Neural cell (in vitro differentiated cells): ENCODE measurements at regions not wholly inside any gene's neighbourhood (a gene's known extent, or its start where the extent isn't known, plus 50 kb on each side); places are given as distances from the start of the nearest gene placed in this dataset.

Experiments used
- H2AFZ ChIP-seq: fragments of 200-600, 300-800 bp; sonication (generic), shearing (Covaris generic); 2 replicates; pipeline ENCODE4 v1.6.0; 2014; ENCODE audit warnings: low read depth, mild to moderate bottlenecking, antibody characterized with exemption, low read length, moderate library complexity
- H3F3A ChIP-seq: fragments of 200-600 bp; shearing (Covaris generic); 2 replicates; pipeline ENCODE4 v1.6.1; 2016; ENCODE audit warnings: mild to moderate bottlenecking, moderate library complexity, mixed read lengths, antibody characterized with exemption, low read length; ENCODE audit not compliant: insufficient read depth, poor library complexity, severe bottlenecking
- H3K27ac ChIP-seq: fragments of 200-600, 300-800 bp; sonication (generic), shearing (Covaris generic); 2 replicates; pipeline ENCODE4 v1.5.1; 2014; ENCODE audit warnings: mild to moderate bottlenecking, low read length, moderate library complexity
- H3K27me3 ChIP-seq: fragments of 300-800, 200-600 bp; sonication (generic), shearing (Covaris generic); 2 replicates; pipeline ENCODE4 v1.6.0; 2014; ENCODE audit warnings: mild to moderate bottlenecking, low read depth, low read length, moderate library complexity; ENCODE audit not compliant: insufficient read depth
- H3K36me3 ChIP-seq: fragments of 300-800, 200-600 bp; sonication (generic), shearing (Covaris generic); 2 replicates; pipeline ENCODE4 v1.5.1; 2014; ENCODE audit warnings: mild to moderate bottlenecking, antibody characterized with exemption, low read length, moderate library complexity; ENCODE audit not compliant: insufficient read depth
- H3K4me2 ChIP-seq: fragments of 300-800, 200-600 bp; sonication (generic), shearing (Covaris generic); 2 replicates; pipeline ENCODE4 v1.6.0; 2014; ENCODE audit warnings: mild to moderate bottlenecking, low read length
- H3K4me3 ChIP-seq: fragments of 300-800, 200-600 bp; sonication (generic), shearing (Covaris generic); 2 replicates; pipeline ENCODE4 v1.5.1; 2014; ENCODE audit warnings: mild to moderate bottlenecking, low read length, moderate library complexity
- H3K79me2 ChIP-seq: fragments of 200-600 bp; shearing (Covaris generic); replicated peaks from 2 replicates; pipeline ENCODE4 v1.6.0; 2014; ENCODE audit warnings: mild to moderate bottlenecking, low read length, moderate library complexity; ENCODE audit not compliant: insufficient read depth
- H3K9ac ChIP-seq: fragments of 300-800, 200-600 bp; sonication (generic), shearing (Covaris generic); 2 replicates; pipeline ENCODE4 v1.6.1; 2016; ENCODE audit warnings: mild to moderate bottlenecking, low read length, mixed read lengths
- H3K9me2 ChIP-seq: fragments of 200-600 bp; shearing (Covaris generic); 2 replicates; pipeline ENCODE4 v1.6.1; 2016; ENCODE audit warnings: mild to moderate bottlenecking, low read length, mixed read lengths; ENCODE audit not compliant: insufficient read depth
- H3K9me3 ChIP-seq: fragments of 200-600, 300-800 bp; sonication (generic), shearing (Covaris generic); 2 replicates; pipeline ENCODE4 v1.6.1; 2016; ENCODE audit warnings: mild to moderate bottlenecking, mixed run types, low read length, moderate library complexity, mixed read lengths
- H4K20me1 ChIP-seq: fragments of 200-600 bp; shearing (Covaris generic); 2 replicates; pipeline ENCODE4 v1.6.1; 2016; ENCODE audit warnings: mild to moderate bottlenecking, mixed run types; ENCODE audit not compliant: insufficient read depth
- EP300 ChIP-seq: fragments of 450-650 bp; conservative IDR thresholded peaks from 2 replicates; pipeline ENCODE4 v1.6.1; 2014; ENCODE audit warnings: antibody characterized with exemption, mild to moderate bottlenecking, moderate library complexity; ENCODE audit not compliant: poor library complexity, severe bottlenecking
- EZH2 ChIP-seq: fragments of 200-600, 300-800 bp; shearing (Covaris generic), sonication (generic); IDR thresholded peaks from 2 replicates; pipeline ENCODE4 v1.6.1; 2014; ENCODE audit warnings: antibody characterized with exemption, low read length, borderline replicate concordance, mild to moderate bottlenecking; ENCODE audit not compliant: insufficient read depth, poor library complexity, severe bottlenecking
- MXI1 ChIP-seq: fragments of 450-650 bp; conservative IDR thresholded peaks from 2 replicates; pipeline ENCODE4 v1.6.1; 2014; ENCODE audit warnings: antibody characterized with exemption, mild to moderate bottlenecking; ENCODE audit not compliant: poor library complexity, severe bottlenecking
- POLR2AphosphoS5 ChIP-seq: IDR thresholded peaks from 2 replicates; pipeline ENCODE4 v1.6.1; 2012
- RAD21 ChIP-seq: fragments of 450-650 bp; conservative IDR thresholded peaks from 2 replicates; pipeline ENCODE4 v1.6.1; 2014; ENCODE audit warnings: antibody characterized with exemption, mild to moderate bottlenecking, moderate library complexity
- SMC3 ChIP-seq: fragments of 450-650 bp; conservative IDR thresholded peaks from 2 replicates; pipeline ENCODE4 v1.6.1; 2014; ENCODE audit warnings: antibody characterized with exemption, mild to moderate bottlenecking, moderate library complexity; ENCODE audit not compliant: poor library complexity
- TAF1 ChIP-seq: IDR thresholded peaks from 2 replicates; pipeline ENCODE4 v1.6.1; 2012; ENCODE audit warnings: low read depth
- TF ChIP-seq, protein P1 (sequence below): IDR thresholded peaks from 2 replicates; pipeline ENCODE4 v1.6.1; 2012; ENCODE audit warnings: borderline replicate concordance
- TF ChIP-seq, protein P2 (sequence below): fragments of 450-650 bp; IDR thresholded peaks from 2 replicates; pipeline ENCODE4 v1.5.1; 2014; ENCODE audit warnings: antibody characterized with exemption, mild to moderate bottlenecking, moderate library complexity; ENCODE audit not compliant: poor library complexity, severe bottlenecking

GRCh38 chr10:57663401-57663800 lies 604.3 kb downstream of the IPMK start:
- TF ChIP-seq, protein P1, sequence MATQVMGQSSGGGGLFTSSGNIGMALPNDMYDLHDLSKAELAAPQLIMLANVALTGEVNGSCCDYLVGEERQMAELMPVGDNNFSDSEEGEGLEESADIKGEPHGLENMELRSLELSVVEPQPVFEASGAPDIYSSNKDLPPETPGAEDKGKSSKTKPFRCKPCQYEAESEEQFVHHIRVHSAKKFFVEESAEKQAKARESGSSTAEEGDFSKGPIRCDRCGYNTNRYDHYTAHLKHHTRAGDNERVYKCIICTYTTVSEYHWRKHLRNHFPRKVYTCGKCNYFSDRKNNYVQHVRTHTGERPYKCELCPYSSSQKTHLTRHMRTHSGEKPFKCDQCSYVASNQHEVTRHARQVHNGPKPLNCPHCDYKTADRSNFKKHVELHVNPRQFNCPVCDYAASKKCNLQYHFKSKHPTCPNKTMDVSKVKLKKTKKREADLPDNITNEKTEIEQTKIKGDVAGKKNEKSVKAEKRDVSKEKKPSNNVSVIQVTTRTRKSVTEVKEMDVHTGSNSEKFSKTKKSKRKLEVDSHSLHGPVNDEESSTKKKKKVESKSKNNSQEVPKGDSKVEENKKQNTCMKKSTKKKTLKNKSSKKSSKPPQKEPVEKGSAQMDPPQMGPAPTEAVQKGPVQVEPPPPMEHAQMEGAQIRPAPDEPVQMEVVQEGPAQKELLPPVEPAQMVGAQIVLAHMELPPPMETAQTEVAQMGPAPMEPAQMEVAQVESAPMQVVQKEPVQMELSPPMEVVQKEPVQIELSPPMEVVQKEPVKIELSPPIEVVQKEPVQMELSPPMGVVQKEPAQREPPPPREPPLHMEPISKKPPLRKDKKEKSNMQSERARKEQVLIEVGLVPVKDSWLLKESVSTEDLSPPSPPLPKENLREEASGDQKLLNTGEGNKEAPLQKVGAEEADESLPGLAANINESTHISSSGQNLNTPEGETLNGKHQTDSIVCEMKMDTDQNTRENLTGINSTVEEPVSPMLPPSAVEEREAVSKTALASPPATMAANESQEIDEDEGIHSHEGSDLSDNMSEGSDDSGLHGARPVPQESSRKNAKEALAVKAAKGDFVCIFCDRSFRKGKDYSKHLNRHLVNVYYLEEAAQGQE = no peak
- TF ChIP-seq RAD21 = no peak
- no peak for TF ChIP-seq SMC3
- TF ChIP-seq, protein P2, sequence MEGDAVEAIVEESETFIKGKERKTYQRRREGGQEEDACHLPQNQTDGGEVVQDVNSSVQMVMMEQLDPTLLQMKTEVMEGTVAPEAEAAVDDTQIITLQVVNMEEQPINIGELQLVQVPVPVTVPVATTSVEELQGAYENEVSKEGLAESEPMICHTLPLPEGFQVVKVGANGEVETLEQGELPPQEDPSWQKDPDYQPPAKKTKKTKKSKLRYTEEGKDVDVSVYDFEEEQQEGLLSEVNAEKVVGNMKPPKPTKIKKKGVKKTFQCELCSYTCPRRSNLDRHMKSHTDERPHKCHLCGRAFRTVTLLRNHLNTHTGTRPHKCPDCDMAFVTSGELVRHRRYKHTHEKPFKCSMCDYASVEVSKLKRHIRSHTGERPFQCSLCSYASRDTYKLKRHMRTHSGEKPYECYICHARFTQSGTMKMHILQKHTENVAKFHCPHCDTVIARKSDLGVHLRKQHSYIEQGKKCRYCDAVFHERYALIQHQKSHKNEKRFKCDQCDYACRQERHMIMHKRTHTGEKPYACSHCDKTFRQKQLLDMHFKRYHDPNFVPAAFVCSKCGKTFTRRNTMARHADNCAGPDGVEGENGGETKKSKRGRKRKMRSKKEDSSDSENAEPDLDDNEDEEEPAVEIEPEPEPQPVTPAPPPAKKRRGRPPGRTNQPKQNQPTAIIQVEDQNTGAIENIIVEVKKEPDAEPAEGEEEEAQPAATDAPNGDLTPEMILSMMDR = no peak
- no peak for TF ChIP-seq TAF1
- no peak for TF ChIP-seq EP300
- no peak for TF ChIP-seq MXI1
- TF ChIP-seq POLR2AphosphoS5 = no peak
- no peak for TF ChIP-seq EZH2
- no peak overlapping the region for H2AFZ ChIP-seq

DNA sequence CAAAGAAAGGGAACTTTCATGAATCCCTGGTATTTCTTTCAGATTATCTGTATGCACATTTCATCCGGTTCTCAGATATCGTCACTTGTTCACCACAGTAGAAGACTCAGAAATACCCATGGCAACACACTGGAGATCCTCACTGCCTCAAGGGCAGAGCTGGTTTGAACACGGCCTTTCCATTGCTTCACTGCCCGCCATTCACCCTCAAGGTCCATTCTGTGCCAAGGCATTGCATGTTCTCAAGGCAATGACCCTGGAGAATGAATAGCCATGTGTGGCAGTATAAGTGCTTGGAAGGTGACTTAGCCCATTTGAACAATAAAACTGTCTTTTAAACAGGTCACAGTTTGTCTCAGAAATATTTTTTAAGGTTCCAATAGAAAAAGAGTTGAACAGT lies 606.5 kb downstream of the IPMK start:
- H3K36me3 ChIP-seq = no peaks in the 10 kb centered on the region
- H3K4me2 ChIP-seq = no peak overlapping the region
- no peak overlapping the region for H2AFZ ChIP-seq
- H3K27ac ChIP-seq = no peak overlapping the region
- no peaks in the 10 kb centered on the region for H4K20me1 ChIP-seq
- no peaks in the 10 kb centered on the region for H3F3A ChIP-seq
- no peaks in the 10 kb centered on the region for H3K9me2 ChIP-seq
- H3K4me3 ChIP-seq = no peak overlapping the region
- H3K9ac ChIP-seq = no peak overlapping the region
- no peaks in the 10 kb centered on the region for H3K9me3 ChIP-seq
- no peaks in the 10 kb centered on the region for H3K27me3 ChIP-seq
- no peaks in the 10 kb centered on the region for H3K79me2 ChIP-seq
- TF ChIP-seq EZH2 (no peak), EP300 (no peak), TAF1 (no peak), MXI1 (no peak), RAD21 (no peak), POLR2AphosphoS5 (no peak), SMC3 (no peak)
- TF ChIP-seq, protein P2 = no peak
- TF ChIP-seq, protein P1 = no peak

More at GRCh38 chr10:57663401-57663800, 604.3 kb downstream of the IPMK start:
- H3K4me3 ChIP-seq = no peak overlapping the region
- no peaks in the 10 kb centered on the region for H3K9me3 ChIP-seq
- H3K27ac ChIP-seq = no peak overlapping the region
- no peak overlapping the region for H3K4me2 ChIP-seq
- no peaks in the 10 kb centered on the region for H3K79me2 ChIP-seq
- H3K9me2 ChIP-seq = no peaks in the 10 kb centered on the region
- no peaks in the 10 kb centered on the region for H3K36me3 ChIP-seq
- H3K9ac ChIP-seq = no peak overlapping the region
- H4K20me1 ChIP-seq = no peaks in the 10 kb centered on the region
- no peaks in the 10 kb centered on the region for H3K27me3 ChIP-seq
- no peaks in the 10 kb centered on the region for H3F3A ChIP-seq
